Cardiac muscle cell (in vitro differentiated cells and primary cell): ENCODE measurements at regions not wholly inside any gene's neighbourhood (a gene's known extent, or its start where the extent isn't known, plus 50 kb on each side); places are given as distances from the start of the nearest gene placed in this dataset.
"Not testable (repeated sequence)": the region's sequence is repeated elsewhere in the genome, so short reads cannot be mapped to it uniquely, and the experiment has no call there.

ENCODE experiments used
- DNase-seq, 2 donors: peaks; one replicate each; pipeline versions ENCODE4 v3.0.0 to v3.0.0-alpha.2; 2010 to 2017; ENCODE audit warnings: low read depth in 1 of 2, low spot score in 1 of 2
- H3K27ac ChIP-seq: fragments of 200-600 bp; sonication (generic); 2 replicates; pipeline ENCODE4 v1.5.1; 2016
- H3K27me3 ChIP-seq: fragments of 200-600 bp; sonication (generic); 2 replicates; pipeline ENCODE4 v1.6.0; 2016; ENCODE audit warnings: control low read depth
- H3K36me3 ChIP-seq: fragments of 200-600 bp; sonication (generic); 2 replicates; pipeline ENCODE4 v1.5.1; 2016; ENCODE audit warnings: control low read depth
- H3K4me1 ChIP-seq: fragments of 200-600 bp; sonication (generic); 2 replicates; pipeline ENCODE4 v1.8.1; 2017; ENCODE audit warnings: low read depth, mild to moderate bottlenecking, mixed run types
- H3K4me3 ChIP-seq: fragments of 200-600 bp; sonication (generic); 2 replicates; pipeline ENCODE4 v1.5.1; 2016; ENCODE audit warnings: mild to moderate bottlenecking
- H3K9me3 ChIP-seq: fragments of 200-600 bp; sonication (generic); 2 replicates; pipeline ENCODE4 v1.5.1; 2017; ENCODE audit warnings: low read depth, mild to moderate bottlenecking, control low read depth
- CTCF ChIP-seq: IDR thresholded peaks from 2 replicates; pipeline ENCODE4 v1.5.1; 2012; ENCODE audit warnings: low read depth, mild to moderate bottlenecking, low read length

GRCh38 chr6:86872810-86873209 lies 64.5 kb upstream of the HTR1E start:
- not testable (repeated sequence) for H3K4me3 ChIP-seq, DNase-seq, H3K27ac ChIP-seq, H3K27me3 ChIP-seq, H3K4me1 ChIP-seq, H3K36me3 ChIP-seq, H3K9me3 ChIP-seq

- Histone ChIP-seq H3K9me3 (no peaks in the 10 kb centered on the region), H3K27me3 (no peaks in the 10 kb centered on the region), H3K4me3 (no peak overlapping the region), H3K27ac (no peak overlapping the region), H3K4me1 (no peaks in the 10 kb centered on the region), H3K36me3 (no peaks in the 10 kb centered on the region)
- no peak for DNase-seq
- no peak for TF ChIP-seq CTCF
Observed at GRCh38 chr6:86871681-86872080, 65.6 kb upstream of the HTR1E start.

- H3K9me3 ChIP-seq: no peaks in the 10 kb centered on the region
- no peak for TF ChIP-seq CTCF
Observed at GRCh38 chr6:86869500-86869899, 67.8 kb upstream of the HTR1E start.

GRCh38 chr6:86859513-86859912 lies 77.8 kb upstream of the HTR1E start:
- H3K9me3 ChIP-seq: no peaks in the 10 kb centered on the region
- no peaks in the 10 kb centered on the region for H3K27me3 ChIP-seq
- H3K27ac ChIP-seq: no peak overlapping the region
- H3K4me1 ChIP-seq: no peaks in the 10 kb centered on the region
- no peak for TF ChIP-seq CTCF
- no peak for DNase-seq
- H3K4me3 ChIP-seq: no peak overlapping the region
- H3K36me3 ChIP-seq: no peaks in the 10 kb centered on the region

More at GRCh38 chr6:86869500-86869899, 67.8 kb upstream of the HTR1E start:
- no peaks in the 10 kb centered on the region for H3K27me3 ChIP-seq
- H3K27ac ChIP-seq: no peak overlapping the region
- DNase-seq: no peak
- H3K4me1 ChIP-seq: no peaks in the 10 kb centered on the region
- H3K4me3 ChIP-seq: no peak overlapping the region
- H3K36me3 ChIP-seq: no peaks in the 10 kb centered on the region

- no peak overlapping the region for H3K27ac ChIP-seq
- no peak for TF ChIP-seq CTCF
- no peaks in the 10 kb centered on the region for H3K27me3 ChIP-seq
- no peak overlapping the region for H3K4me3 ChIP-seq
- H3K4me1 ChIP-seq: no peaks in the 10 kb centered on the region
- no peaks in the 10 kb centered on the region for H3K36me3 ChIP-seq
- H3K9me3 ChIP-seq: no peaks in the 10 kb centered on the region
- DNase-seq: no peak
Observed at GRCh38 chr6:86858970-86859369, 78.4 kb upstream of the HTR1E start.

GRCh38 chr6:86857783-86858182 lies 79.5 kb upstream of the HTR1E start:
- no peak for DNase-seq
- H3K27me3 ChIP-seq: no peaks in the 10 kb centered on the region
- no peaks in the 10 kb centered on the region for H3K9me3 ChIP-seq
- H3K36me3 ChIP-seq: no peaks in the 10 kb centered on the region
- H3K4me3 ChIP-seq: no peak overlapping the region
- TF ChIP-seq CTCF: no peak
- H3K4me1 ChIP-seq: no peaks in the 10 kb centered on the region
- no peak overlapping the region for H3K27ac ChIP-seq
